ENCODE measurements at regions not wholly inside any gene's neighbourhood (a gene's known extent, or its start where the extent isn't known, plus 50 kb on each side); places are given as distances from the start of the nearest gene placed in this dataset.

GRCh38 chr1:221290669-221291068, 411.4 kb downstream of the HLX start:
- TF ChIP-seq CTCF (IDR thresholded peaks at IDR 0.05): no peak
- Histone ChIP-seq H3K9me3 (replicated peaks in 1 of 2; ENCODE audit: control insufficient read depth in 1 of 2, insufficient read depth in 1 of 2, low read length in 2 of 2) (no peaks in the 10 kb centered on the region), H3K27ac (ENCODE audit: low read depth in 1 of 2, low read length in 2 of 2) (no peak overlapping the region), H3K4me1 (ENCODE audit: control insufficient read depth in 1 of 2, insufficient read depth in 2 of 2, low read length in 2 of 2) (no peaks in the 10 kb centered on the region), H3K36me3 (replicated peaks in 1 of 2; ENCODE audit: control insufficient read depth in 1 of 2, insufficient read depth in 2 of 2, low read length in 2 of 2) (no peaks in the 10 kb centered on the region), H4K20me1 (ENCODE audit: insufficient read depth, low read length) (no peaks in the 10 kb centered on the region), H3K79me2 (ENCODE audit: insufficient read depth, low read length) (no peaks in the 10 kb centered on the region), H2AFZ (ENCODE audit: insufficient read depth, low read depth, low read length, poor library complexity, severe bottlenecking) (no peak overlapping the region), H3K4me3 (replicated peaks in 1 of 3; ENCODE audit: low read depth in 2 of 3, low read length in 3 of 3) (no peak overlapping the region), H3K27me3 (ENCODE audit: control insufficient read depth in 2 of 2, insufficient read depth in 2 of 2, low read length in 2 of 2) (no peaks in the 10 kb centered on the region), H3K9ac (ENCODE audit: insufficient read depth, low read length, poor library complexity, severe bottlenecking) (no peak overlapping the region), H3K4me2 (replicated peaks; ENCODE audit: extremely low read depth, low read length, poor library complexity, severe bottlenecking) (no peak overlapping the region)
- no peak overlapping the region for H3K4me3 Mint-ChIP-seq
- no peak overlapping the region for H3K27ac Mint-ChIP-seq
- no CpG with 5 or more reads among the region's 4 CpGs for WGBS (ENCODE audit: insufficient coverage)
- no peaks in the 10 kb centered on the region for H3K4me1 Mint-ChIP-seq
- no peaks in the 10 kb centered on the region for H3K9me3 Mint-ChIP-seq
- DNase-seq: no peak
- intact Hi-C loops (cut with micrococcal nuclease): no loop called here
- H3K36me3 Mint-ChIP-seq: no peaks in the 10 kb centered on the region
- H3K27me3 Mint-ChIP-seq (ENCODE audit: low read depth in 3 of 3): peaks cover 0 to 3% (median 2%) of the 10 kb centered on the region in 3 donors

GRCh38 chr1:221291113-221291512, 411.9 kb downstream of the HLX start:
- no peaks in the 10 kb centered on the region for H4K20me1 ChIP-seq (ENCODE audit: insufficient read depth, low read length)
- WGBS (ENCODE audit: insufficient coverage): no CpG with 5 or more reads among the region's 5 CpGs
- H3K27ac ChIP-seq (ENCODE audit: low read depth in 1 of 2, low read length in 2 of 2): no peak overlapping the region
- no peaks in the 10 kb centered on the region for H3K79me2 ChIP-seq (ENCODE audit: insufficient read depth, low read length)
- H2AFZ ChIP-seq (ENCODE audit: insufficient read depth, low read depth, low read length, poor library complexity, severe bottlenecking): no peak overlapping the region
- H3K4me3 ChIP-seq (replicated peaks in 1 of 3; ENCODE audit: low read depth in 2 of 3, low read length in 3 of 3): no peak overlapping the region
- Mint-ChIP-seq H3K27me3 (ENCODE audit: low read depth in 3 of 3) (peaks cover 0 to 3% (median 2%) of the 10 kb centered on the region in 3 donors), H3K4me3 (no peak overlapping the region), H3K27ac (no peak overlapping the region), H3K4me1 (no peaks in the 10 kb centered on the region), H3K9me3 (no peaks in the 10 kb centered on the region), H3K36me3 (no peaks in the 10 kb centered on the region)
- no peaks in the 10 kb centered on the region for H3K4me1 ChIP-seq (ENCODE audit: control insufficient read depth in 1 of 2, insufficient read depth in 2 of 2, low read length in 2 of 2)
- H3K9me3 ChIP-seq (replicated peaks in 1 of 2; ENCODE audit: control insufficient read depth in 1 of 2, insufficient read depth in 1 of 2, low read length in 2 of 2): no peaks in the 10 kb centered on the region
- no peak for DNase-seq
- no peak for TF ChIP-seq CTCF (IDR thresholded peaks at IDR 0.05)
- no peaks in the 10 kb centered on the region for H3K36me3 ChIP-seq (replicated peaks in 1 of 2; ENCODE audit: control insufficient read depth in 1 of 2, insufficient read depth in 2 of 2, low read length in 2 of 2)
- intact Hi-C loops (cut with micrococcal nuclease): no loop called here
- no peak overlapping the region for H3K4me2 ChIP-seq (replicated peaks; ENCODE audit: extremely low read depth, low read length, poor library complexity, severe bottlenecking)
- no peaks in the 10 kb centered on the region for H3K27me3 ChIP-seq (ENCODE audit: control insufficient read depth in 2 of 2, insufficient read depth in 2 of 2, low read length in 2 of 2)
- H3K9ac ChIP-seq (ENCODE audit: insufficient read depth, low read length, poor library complexity, severe bottlenecking): no peak overlapping the region

Measured in CD14-positive monocyte (primary cell).